ENCODE measurements at regions not wholly inside any gene's neighbourhood (a gene's known extent, or its start where the extent isn't known, plus 50 kb on each side); places are given as distances from the start of the nearest gene placed in this dataset.

GRCh38 chr17:15095935-15096334 lies 169.2 kb downstream of the PMP22 start:
- in situ Hi-C loops (cut with MboI; ENCODE audit: low sequenced_read_pairs in 4 of 4): no loop called here

GRCh38 chr17:15092762-15093161 lies 172.4 kb downstream of the PMP22 start:
- in situ Hi-C loops (cut with MboI; ENCODE audit: low sequenced_read_pairs in 4 of 4): no loop called here

More at GRCh38 chr17:15095935-15096334, 169.2 kb downstream of the PMP22 start:
- H3K4me1 ChIP-seq: no peaks in the 10 kb centered on the region
- intact Hi-C loops (cut with DNase I; ENCODE audit: low total_unique reads): no loop called here
- H3K27ac ChIP-seq: no peak overlapping the region
- H3K4me3 ChIP-seq: no peak overlapping the region
- H3K9me3 ChIP-seq: no peaks in the 10 kb centered on the region
- ATAC-seq: no peak
- TF ChIP-seq CTCF (IDR thresholded peaks at IDR 0.05 in 4 of 5, conservative IDR thresholded peaks at IDR 0.05 in 1 of 5) (no peak), POLR2A (IDR thresholded peaks at IDR 0.05) (no peak)
- no peaks in the 10 kb centered on the region for H3K27me3 ChIP-seq
- DNase-seq: no peak
- H3K36me3 ChIP-seq: no peaks in the 10 kb centered on the region

GRCh38 chr17:15092261-15092660 lies 172.9 kb downstream of the PMP22 start:
- H3K27ac ChIP-seq: no peak overlapping the region
- no peaks in the 10 kb centered on the region for H3K4me1 ChIP-seq
- no peak for ATAC-seq
- intact Hi-C loops (cut with DNase I; ENCODE audit: low total_unique reads): no loop called here
- H3K27me3 ChIP-seq: no peaks in the 10 kb centered on the region
- no peaks in the 10 kb centered on the region for H3K36me3 ChIP-seq
- DNase-seq: no peak
- no peak overlapping the region for H3K4me3 ChIP-seq
- no peaks in the 10 kb centered on the region for H3K9me3 ChIP-seq
- in situ Hi-C loops (cut with MboI; ENCODE audit: low sequenced_read_pairs in 4 of 4): no loop called here
- no peak for TF ChIP-seq POLR2A (IDR thresholded peaks at IDR 0.05)
- TF ChIP-seq CTCF (IDR thresholded peaks at IDR 0.05 in 4 of 5, conservative IDR thresholded peaks at IDR 0.05 in 1 of 5): no peak

More at GRCh38 chr17:15092762-15093161, 172.4 kb downstream of the PMP22 start:
- ATAC-seq (no peak), DNase-seq (no peak)
- Histone ChIP-seq H3K4me1 (no peaks in the 10 kb centered on the region), H3K36me3 (no peaks in the 10 kb centered on the region), H3K27me3 (no peaks in the 10 kb centered on the region), H3K4me3 (no peak overlapping the region), H3K27ac (no peak overlapping the region), H3K9me3 (no peaks in the 10 kb centered on the region)
- no peak for TF ChIP-seq CTCF (IDR thresholded peaks at IDR 0.05 in 4 of 5, conservative IDR thresholded peaks at IDR 0.05 in 1 of 5)
- intact Hi-C loops (cut with DNase I; ENCODE audit: low total_unique reads): no loop called here

DNA sequence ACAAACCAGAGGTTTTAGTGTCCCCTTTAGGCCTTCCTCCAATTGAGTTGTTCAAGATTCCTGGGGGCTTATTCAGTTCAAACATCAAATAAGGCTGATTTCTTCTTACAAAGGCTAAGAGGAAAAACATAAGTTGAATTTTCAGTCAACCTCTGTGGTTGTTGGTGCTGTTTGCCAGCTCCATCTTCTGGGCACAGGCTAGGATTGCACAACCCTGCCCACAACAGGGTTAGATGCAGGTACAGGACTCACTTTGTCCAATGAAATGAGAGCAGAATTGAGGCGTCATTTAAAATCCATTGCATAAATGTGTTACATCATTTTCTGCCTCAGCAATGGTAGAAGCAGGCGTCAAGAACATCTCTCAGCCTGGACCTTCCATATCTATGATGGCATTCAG lies 173.3 kb downstream of the PMP22 start:
- ATAC-seq (no peak), DNase-seq (no peak)
- no peak overlapping the region for H3K27ac ChIP-seq
- TF ChIP-seq POLR2A (IDR thresholded peaks at IDR 0.05) (no peak), CTCF (IDR thresholded peaks at IDR 0.05 in 4 of 5, conservative IDR thresholded peaks at IDR 0.05 in 1 of 5) (no peak)
- intact Hi-C loops (cut with DNase I; ENCODE audit: low total_unique reads) (no loop called here), in situ Hi-C loops (cut with MboI; ENCODE audit: low sequenced_read_pairs in 4 of 4) (no loop called here)
- no peak overlapping the region for H3K4me3 ChIP-seq
- H3K27me3 ChIP-seq: no peaks in the 10 kb centered on the region
- no peaks in the 10 kb centered on the region for H3K4me1 ChIP-seq
- H3K36me3 ChIP-seq: no peaks in the 10 kb centered on the region
- no peaks in the 10 kb centered on the region for H3K9me3 ChIP-seq

DNA sequence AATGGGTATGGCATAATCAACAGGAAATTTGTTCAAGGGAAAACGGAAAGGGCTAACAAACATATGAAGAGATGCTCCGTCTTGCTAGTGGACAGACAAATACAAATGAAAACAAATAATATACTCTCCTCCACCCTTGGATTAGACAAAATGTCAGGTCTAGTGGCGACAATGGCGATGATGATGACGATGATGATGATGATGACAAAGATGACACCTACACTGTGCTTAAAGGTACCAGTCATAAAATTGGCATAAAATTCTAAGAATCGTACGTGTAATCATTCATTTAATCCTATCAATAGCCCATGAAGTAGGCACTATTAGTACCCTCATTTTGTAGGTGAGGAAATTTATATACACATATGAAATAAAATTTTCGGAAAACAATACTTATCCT lies 174.6 kb downstream of the PMP22 start:
- no peaks in the 10 kb centered on the region for H3K27me3 ChIP-seq
- no peak overlapping the region for H3K4me3 ChIP-seq
- no peak overlapping the region for H3K27ac ChIP-seq
- no peak for TF ChIP-seq POLR2A (IDR thresholded peaks at IDR 0.05)
- TF ChIP-seq CTCF (IDR thresholded peaks at IDR 0.05 in 4 of 5, conservative IDR thresholded peaks at IDR 0.05 in 1 of 5): no peak
- no peaks in the 10 kb centered on the region for H3K9me3 ChIP-seq
- in situ Hi-C loops (cut with MboI; ENCODE audit: low sequenced_read_pairs in 4 of 4) (no loop called here), intact Hi-C loops (cut with DNase I; ENCODE audit: low total_unique reads) (no loop called here)
- no peak for ATAC-seq
- no peak for DNase-seq
- H3K36me3 ChIP-seq: no peaks in the 10 kb centered on the region
- no peaks in the 10 kb centered on the region for H3K4me1 ChIP-seq

Data from gastrocnemius medialis (tissue), 4 donors.